Activated CD4-positive, alpha-beta memory T cell treated with anti-CD3 and anti-CD28 coated beads for 36 hours (primary cell): ENCODE measurements at regions not wholly inside any gene's neighbourhood (a gene's known extent, or its start where the extent isn't known, plus 50 kb on each side); places are given as distances from the start of the nearest gene placed in this dataset.
"Not testable (repeated sequence)": the region's sequence is repeated elsewhere in the genome, so short reads cannot be mapped to it uniquely, and the experiment has no call there.

Source experiments
- CTCF ChIA-PET: fragments of 350-600 bp; sonication (Branson Sonifier 250); formaldehyde crosslinking; loops from one replicate; lab custom pipeline; 2021; ENCODE audit warnings: antibody characterized with exemption, inconsistent platforms; lab: Charles Lee
- POLR2A ChIA-PET: fragments of 350-600 bp; sonication (Branson Sonifier 250); formaldehyde crosslinking; loops from one replicate; lab custom pipeline; 2021; ENCODE audit warnings: antibody characterized with exemption; lab: Charles Lee
- DNase-seq: peaks from one replicate; pipeline ENCODE4 v3.0.0-alpha.2; 2020
- H3K27ac Mint-ChIP-seq: one replicate; pipeline ENCODE4 v1.8.0; 2021; ENCODE audit warnings: mixed read lengths
- H3K27me3 Mint-ChIP-seq: one replicate; pipeline ENCODE4 v1.8.0; 2021; ENCODE audit warnings: mixed read lengths
- H3K36me3 Mint-ChIP-seq: one replicate; pipeline ENCODE4 v1.8.0; 2021; ENCODE audit warnings: mixed read lengths
- H3K4me1 Mint-ChIP-seq: one replicate; pipeline ENCODE4 v1.8.0; 2021; ENCODE audit warnings: low read depth, mixed read lengths
- H3K4me3 Mint-ChIP-seq: one replicate; pipeline ENCODE4 v1.8.0; 2021; ENCODE audit warnings: mild to moderate bottlenecking, mixed read lengths
- H3K9me3 Mint-ChIP-seq: one replicate; pipeline ENCODE4 v1.8.0; 2021; ENCODE audit warnings: mixed read lengths
- intact Hi-C: fragments of 100-400 bp; cut with micrococcal nuclease; formaldehyde crosslinking; loops from one replicate; pipeline ENCODE4 v1.15.1; 2023

DNA sequence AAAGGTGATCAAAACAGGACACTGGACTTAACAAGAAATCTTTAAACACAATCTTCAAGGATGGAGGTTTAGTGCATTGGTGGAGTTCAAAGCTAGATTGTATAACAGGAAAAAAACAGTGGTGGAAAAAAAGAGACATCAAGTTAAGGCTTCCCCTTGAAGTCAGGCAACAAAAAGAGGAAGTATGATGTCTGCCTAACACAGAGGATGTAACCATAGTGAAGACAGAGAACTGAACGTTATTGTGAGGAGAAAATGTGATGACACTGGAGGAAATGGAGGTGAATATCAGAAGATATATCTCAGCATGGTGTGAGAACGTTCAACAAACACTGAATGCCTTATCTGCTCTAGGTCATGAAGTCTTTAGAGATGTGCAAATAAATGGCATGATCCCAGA lies 192.4 kb upstream of the AR start:
- Mint-ChIP-seq H3K9me3 (no peaks in the 10 kb centered on the region), H3K4me1 (no peaks in the 10 kb centered on the region), H3K4me3 (no peak overlapping the region), H3K36me3 (no peaks in the 10 kb centered on the region), H3K27me3 (no peaks in the 10 kb centered on the region), H3K27ac (no peak overlapping the region)
- ChIA-PET POLR2A (no interaction called here), CTCF (no interaction called here)
- no peak for DNase-seq
- intact Hi-C loops, result no loop called here

DNA sequence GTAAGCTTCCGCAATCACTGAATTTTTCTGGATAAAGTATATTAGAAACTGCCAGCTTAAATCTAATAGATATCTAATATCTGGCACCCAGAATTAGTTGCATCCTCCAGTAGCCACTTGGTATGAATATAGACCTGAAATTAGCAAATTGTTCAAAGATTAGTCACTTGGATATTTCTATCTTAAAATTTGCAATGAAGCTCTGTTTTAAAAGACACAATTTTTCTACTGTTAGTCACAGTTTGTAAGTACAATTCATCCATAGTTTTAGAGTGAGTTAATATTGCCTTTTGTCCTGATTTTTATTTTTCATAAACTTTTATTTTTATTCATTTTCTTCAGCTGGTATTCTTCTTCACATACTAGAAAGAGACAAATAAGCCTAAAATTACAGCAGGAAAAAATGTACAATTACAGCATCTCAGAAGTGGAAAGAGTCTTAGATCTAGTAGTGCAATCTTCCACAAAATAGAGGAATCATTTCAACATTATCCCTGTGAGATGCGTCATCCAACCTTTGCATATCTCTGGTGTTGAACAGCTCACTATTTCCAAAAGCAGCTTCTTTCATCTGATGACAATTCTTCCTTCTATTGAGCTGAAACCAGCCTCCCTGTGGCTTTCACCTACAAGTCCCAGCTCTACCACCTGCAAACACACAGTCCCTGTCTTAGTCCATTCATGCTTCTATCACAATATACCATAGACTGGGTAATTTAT lies 190.0 kb upstream of the AR start:
- Mint-ChIP-seq H3K4me3 (no peak overlapping the region), H3K9me3 (no peaks in the 10 kb centered on the region), H3K36me3 (no peaks in the 10 kb centered on the region), H3K4me1 (no peaks in the 10 kb centered on the region), H3K27me3 (no peaks in the 10 kb centered on the region), H3K27ac (no peak overlapping the region)
- DNase-seq, result no peak
- ChIA-PET CTCF (no interaction called here), POLR2A (no interaction called here)
- intact Hi-C loops, result no loop called here

DNA sequence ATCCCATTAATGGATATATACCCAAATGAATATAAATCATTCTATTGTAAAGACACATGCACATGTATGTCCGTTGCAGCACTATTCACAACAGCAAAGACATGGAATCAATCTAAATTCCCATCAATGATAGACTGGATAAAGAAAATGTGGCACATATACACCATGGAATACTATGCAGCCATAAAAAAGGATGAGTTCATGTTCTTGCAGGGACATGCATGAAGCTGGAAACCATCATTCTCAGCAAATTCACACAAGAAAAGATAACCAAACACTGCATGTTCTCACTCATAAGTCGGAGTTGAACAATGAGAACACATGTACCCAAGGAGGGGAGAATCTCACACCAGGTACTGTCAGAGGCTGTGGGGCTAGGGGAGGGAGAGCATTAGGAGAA lies 182.6 kb upstream of the AR start:
- H3K9me3 Mint-ChIP-seq, intact Hi-C loops, DNase-seq, H3K27ac Mint-ChIP-seq, H3K4me3 Mint-ChIP-seq, H3K27me3 Mint-ChIP-seq, POLR2A ChIA-PET, CTCF ChIA-PET, H3K4me1 Mint-ChIP-seq, H3K36me3 Mint-ChIP-seq: not testable (repeated sequence)

DNA sequence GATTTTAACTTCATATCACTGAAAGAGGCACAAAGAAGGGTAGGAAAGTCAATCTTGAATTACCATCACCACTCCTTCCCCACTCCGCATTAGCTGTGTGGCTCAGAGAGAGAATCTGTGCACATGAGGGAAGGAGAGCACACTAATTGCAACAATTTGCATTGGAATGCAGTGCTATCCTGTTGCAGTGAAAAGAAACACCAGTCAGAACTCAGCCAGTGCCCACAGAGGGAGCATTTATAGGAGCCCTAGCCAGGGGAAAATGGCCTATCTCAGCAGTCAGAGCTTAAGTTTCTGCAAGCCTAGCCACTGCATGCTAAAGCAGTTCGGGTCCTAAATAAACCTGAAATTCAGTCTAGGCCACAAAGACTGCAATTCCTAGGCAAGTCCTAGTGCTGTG lies 159.4 kb upstream of the AR start:
- no peaks in the 10 kb centered on the region for H3K27me3 Mint-ChIP-seq
- no peaks in the 10 kb centered on the region for H3K4me1 Mint-ChIP-seq
- H3K9me3 Mint-ChIP-seq, result peaks cover 10% of the 10 kb centered on the region

DNA sequence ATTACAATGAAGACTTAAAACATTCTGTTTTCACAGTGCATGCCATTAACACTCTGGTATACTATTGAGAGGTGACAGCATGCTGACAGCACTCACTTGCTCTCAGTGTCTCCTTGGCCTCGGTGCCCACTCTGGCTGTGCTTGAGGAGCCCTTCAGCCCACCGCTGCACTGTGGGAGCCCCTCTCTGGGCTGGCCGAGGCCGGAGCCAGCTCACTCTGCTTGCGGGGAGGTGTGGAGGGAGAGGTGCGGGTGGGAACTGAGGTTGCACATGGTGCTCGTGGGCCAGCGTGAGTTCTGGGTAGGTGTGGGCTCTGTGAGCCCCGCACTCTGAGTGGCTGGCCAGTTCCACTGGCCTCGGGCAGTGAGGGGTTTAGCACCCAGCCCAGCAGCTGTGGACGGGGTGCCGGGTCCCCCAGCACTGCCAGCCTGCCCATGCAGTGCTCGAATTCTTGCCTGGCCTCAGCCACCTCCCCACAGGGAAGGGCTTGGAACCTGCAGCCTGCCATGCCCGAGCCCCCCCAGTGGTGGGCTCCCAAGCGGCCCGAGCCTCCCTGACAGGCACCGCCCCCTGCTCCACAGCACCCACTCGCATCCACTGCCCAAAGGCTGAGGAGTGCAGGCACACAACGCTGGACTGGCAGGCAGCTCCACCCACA lies 135.3 kb upstream of the AR start:
- intact Hi-C loops, result no loop called here
- Mint-ChIP-seq H3K9me3 (no peaks in the 10 kb centered on the region), H3K4me3 (no peak overlapping the region), H3K36me3 (no peaks in the 10 kb centered on the region), H3K27ac (no peak overlapping the region), H3K27me3 (no peaks in the 10 kb centered on the region), H3K4me1 (no peaks in the 10 kb centered on the region)
- CTCF ChIA-PET, result no interaction called here
- POLR2A ChIA-PET, result no interaction called here
- DNase-seq, result no peak

More for the DNA sequence above, 159.4 kb upstream of the AR start:
- POLR2A ChIA-PET, result no interaction called here
- Mint-ChIP-seq H3K36me3 (no peaks in the 10 kb centered on the region), H3K4me3 (no peak overlapping the region), H3K27ac (no peak overlapping the region)
- CTCF ChIA-PET, result no interaction called here
- intact Hi-C loops, result no loop called here
- no peak for DNase-seq

DNA sequence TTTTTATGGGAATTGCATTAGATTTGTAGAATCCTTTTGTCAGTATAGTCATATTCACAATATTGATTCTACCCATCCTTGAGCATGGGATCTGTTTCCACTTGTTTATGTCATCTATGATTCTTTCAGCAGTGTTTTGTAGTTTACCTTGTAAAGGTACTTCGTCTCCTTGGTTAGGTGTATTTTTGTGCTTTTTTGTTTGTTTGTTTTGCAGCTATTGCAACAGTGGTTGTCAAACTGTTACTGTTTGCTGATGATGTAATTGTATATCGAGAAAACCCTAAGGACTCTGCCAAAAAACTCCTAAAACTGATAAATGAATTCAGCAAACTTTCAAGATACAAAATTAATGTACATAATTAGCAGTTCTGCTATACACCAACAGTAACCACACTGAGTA lies 127.9 kb upstream of the AR start:
- ChIA-PET CTCF (no interaction called here), POLR2A (no interaction called here)
- no peaks in the 10 kb centered on the region for H3K27me3 Mint-ChIP-seq
- no peak for DNase-seq
- H3K9me3 Mint-ChIP-seq, result no peaks in the 10 kb centered on the region
- H3K4me3 Mint-ChIP-seq, result no peak overlapping the region
- no peaks in the 10 kb centered on the region for H3K36me3 Mint-ChIP-seq
- intact Hi-C loops, result no loop called here
- H3K4me1 Mint-ChIP-seq, result no peaks in the 10 kb centered on the region
- no peak overlapping the region for H3K27ac Mint-ChIP-seq

DNA sequence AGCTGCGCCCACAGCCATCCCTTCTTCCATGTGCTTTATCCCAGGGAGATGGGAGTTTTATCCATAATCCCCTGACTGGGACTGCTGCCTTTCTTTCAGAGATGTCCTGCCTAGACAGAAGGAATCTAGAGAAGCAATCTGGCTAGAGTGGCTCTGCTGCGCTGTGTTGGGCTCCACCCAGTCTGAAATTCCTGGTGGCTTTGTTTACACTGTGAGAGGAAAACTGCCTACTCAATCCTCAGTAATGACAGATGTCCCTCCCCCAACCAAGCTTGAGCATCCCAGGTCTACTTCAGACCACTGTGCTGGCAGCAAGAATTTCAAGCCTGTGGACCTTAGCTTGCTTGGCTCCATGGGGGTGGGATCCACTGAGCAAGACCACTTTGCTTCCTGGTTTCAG lies 116.9 kb upstream of the AR start:
- Mint-ChIP-seq H3K9me3 (peaks cover 5% of the 10 kb centered on the region), H3K4me3 (no peak overlapping the region), H3K27me3 (no peaks in the 10 kb centered on the region), H3K36me3 (no peaks in the 10 kb centered on the region), H3K4me1 (no peaks in the 10 kb centered on the region), H3K27ac (no peak overlapping the region)
- ChIA-PET POLR2A (no interaction called here), CTCF (no interaction called here)
- intact Hi-C loops, result no loop called here
- DNase-seq, result no peak

DNA sequence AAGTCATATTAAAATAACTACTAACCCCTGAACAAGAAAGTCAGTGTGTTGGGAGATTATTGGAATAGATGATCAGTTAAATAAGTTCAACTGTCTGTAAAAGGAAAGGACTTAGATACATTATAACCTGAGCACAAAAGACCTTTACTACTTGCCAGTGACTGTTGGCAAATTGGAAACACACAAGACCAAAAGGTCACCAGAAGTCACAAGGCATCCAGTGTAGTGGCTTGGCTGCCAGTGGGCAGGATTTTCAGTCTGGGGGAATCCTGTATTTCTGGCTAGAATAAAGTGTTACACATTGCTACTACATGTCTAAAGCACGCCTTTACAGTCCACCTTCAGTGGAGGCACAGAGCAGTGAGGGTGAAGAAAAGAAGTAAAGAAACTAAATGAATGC lies 108.3 kb upstream of the AR start:
- intact Hi-C loops, result no loop called here
- H3K36me3 Mint-ChIP-seq, result no peaks in the 10 kb centered on the region
- no peaks in the 10 kb centered on the region for H3K27me3 Mint-ChIP-seq
- no peak for DNase-seq
- POLR2A ChIA-PET, result no interaction called here
- no peak overlapping the region for H3K4me3 Mint-ChIP-seq
- no peak overlapping the region for H3K27ac Mint-ChIP-seq
- H3K4me1 Mint-ChIP-seq, result no peaks in the 10 kb centered on the region
- CTCF ChIA-PET, result no interaction called here
- H3K9me3 Mint-ChIP-seq, result peaks cover 2% of the 10 kb centered on the region

DNA sequence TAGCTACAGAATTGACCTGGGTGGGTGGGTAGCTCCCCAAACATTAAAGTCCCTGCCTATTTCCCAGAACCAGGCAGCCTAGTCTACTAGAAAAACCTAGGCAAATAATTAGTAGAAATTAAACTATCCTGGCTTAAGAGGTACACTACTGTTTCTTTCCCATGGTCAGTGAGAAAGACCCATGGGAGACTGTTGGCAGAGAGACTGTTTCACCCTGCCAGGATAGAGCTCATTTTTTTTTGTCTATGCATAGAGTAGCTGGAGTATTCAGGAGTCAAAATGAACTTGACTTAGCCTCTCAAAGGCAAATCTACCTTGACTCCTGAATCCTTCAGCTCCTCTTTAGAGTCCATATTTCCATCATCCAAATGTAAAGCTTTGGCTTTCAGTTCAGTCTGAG lies 107.0 kb upstream of the AR start:
- Mint-ChIP-seq H3K9me3 (peaks cover 2% of the 10 kb centered on the region), H3K4me3 (no peak overlapping the region), H3K4me1 (no peaks in the 10 kb centered on the region), H3K27me3 (no peaks in the 10 kb centered on the region), H3K27ac (no peak overlapping the region), H3K36me3 (no peaks in the 10 kb centered on the region)
- intact Hi-C loops, result no loop called here
- POLR2A ChIA-PET, result no interaction called here
- DNase-seq, result no peak
- CTCF ChIA-PET, result no interaction called here

DNA sequence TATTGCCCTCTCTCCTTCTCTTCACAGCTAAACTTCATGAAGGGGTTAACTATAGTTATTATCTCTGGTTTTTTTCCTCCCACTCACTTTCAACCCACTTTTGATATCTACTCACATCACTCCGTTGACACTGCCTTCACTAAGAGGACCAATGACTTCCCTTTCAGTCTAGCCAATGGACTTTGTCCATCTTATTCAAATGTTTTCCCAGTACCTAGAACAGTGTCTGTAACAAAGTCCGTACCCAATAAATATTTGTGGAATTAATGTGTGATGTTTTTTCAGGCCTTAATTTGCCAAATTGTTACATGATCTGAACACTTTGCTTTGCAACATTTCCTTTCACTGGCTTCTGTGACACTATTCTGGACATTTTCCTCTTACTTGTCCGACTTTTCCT lies 106.0 kb upstream of the AR start:
- no peak overlapping the region for H3K4me3 Mint-ChIP-seq
- peaks cover 2% of the 10 kb centered on the region for H3K9me3 Mint-ChIP-seq
- ChIA-PET POLR2A (no interaction called here), CTCF (no interaction called here)
- no peaks in the 10 kb centered on the region for H3K27me3 Mint-ChIP-seq
- H3K27ac Mint-ChIP-seq, result no peak overlapping the region
- intact Hi-C loops, result no loop called here
- no peaks in the 10 kb centered on the region for H3K36me3 Mint-ChIP-seq
- no peak for DNase-seq
- no peaks in the 10 kb centered on the region for H3K4me1 Mint-ChIP-seq

DNA sequence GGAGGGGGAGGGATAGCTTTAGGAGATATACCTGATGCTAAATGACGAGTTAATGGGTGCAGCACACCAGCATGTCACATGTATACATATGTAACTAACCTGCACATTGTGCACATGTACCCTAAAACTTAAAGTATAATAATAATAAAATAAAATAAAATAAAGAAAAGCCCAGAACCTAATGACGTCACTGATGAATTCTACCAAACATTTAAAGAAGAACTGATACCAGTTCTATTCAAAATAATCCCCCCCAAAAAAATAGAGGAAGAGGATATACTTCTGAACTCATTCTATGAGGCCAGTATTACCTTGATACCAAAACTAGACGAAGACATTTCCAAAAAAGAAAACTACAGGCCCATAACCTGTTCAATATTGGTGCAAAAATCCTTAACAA lies 68.6 kb upstream of the AR start:
- H3K27ac Mint-ChIP-seq, H3K4me3 Mint-ChIP-seq, intact Hi-C loops, DNase-seq, H3K36me3 Mint-ChIP-seq, CTCF ChIA-PET, H3K4me1 Mint-ChIP-seq, H3K27me3 Mint-ChIP-seq, H3K9me3 Mint-ChIP-seq, POLR2A ChIA-PET: not testable (repeated sequence)

DNA sequence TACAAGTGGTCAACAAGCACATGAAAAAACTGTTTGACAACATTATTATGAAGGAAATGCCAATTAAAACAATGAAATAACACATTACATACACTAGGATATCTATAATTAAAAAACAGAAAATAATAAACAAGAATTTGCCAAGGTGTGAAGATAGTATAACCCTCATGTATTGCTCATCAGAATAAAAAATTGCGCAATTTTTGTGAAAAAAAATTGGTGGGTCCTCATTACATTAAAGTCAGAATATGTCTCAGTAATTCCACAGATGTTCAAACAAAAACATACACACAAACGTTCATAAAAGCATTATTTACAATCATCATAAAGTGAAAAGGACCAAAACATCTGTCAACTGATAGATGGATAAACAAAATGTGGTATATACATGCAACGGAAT lies 63.0 kb upstream of the AR start:
- no peak for DNase-seq
- no peaks in the 10 kb centered on the region for H3K36me3 Mint-ChIP-seq
- no peaks in the 10 kb centered on the region for H3K4me1 Mint-ChIP-seq
- H3K4me3 Mint-ChIP-seq, result no peak overlapping the region
- intact Hi-C loops, result no loop called here
- CTCF ChIA-PET, result no interaction called here
- H3K27ac Mint-ChIP-seq, result no peak overlapping the region
- no peaks in the 10 kb centered on the region for H3K27me3 Mint-ChIP-seq
- POLR2A ChIA-PET, result no interaction called here
- H3K9me3 Mint-ChIP-seq, result peaks cover 8% of the 10 kb centered on the region
